GM19023 (cell line): ENCODE measurements at regions not wholly inside any gene's neighbourhood (a gene's known extent, or its start where the extent isn't known, plus 50 kb on each side); places are given as distances from the start of the nearest gene placed in this dataset.

Experiments used
- ATAC-seq: cut with Tn5 transposase; IDR thresholded peaks from one replicate; pipeline ENCODE4 v1.9.1; 2021; ENCODE audit warnings: mild to moderate bottlenecking, moderate library complexity; ENCODE audit not compliant: unreplicated experiment

DNA sequence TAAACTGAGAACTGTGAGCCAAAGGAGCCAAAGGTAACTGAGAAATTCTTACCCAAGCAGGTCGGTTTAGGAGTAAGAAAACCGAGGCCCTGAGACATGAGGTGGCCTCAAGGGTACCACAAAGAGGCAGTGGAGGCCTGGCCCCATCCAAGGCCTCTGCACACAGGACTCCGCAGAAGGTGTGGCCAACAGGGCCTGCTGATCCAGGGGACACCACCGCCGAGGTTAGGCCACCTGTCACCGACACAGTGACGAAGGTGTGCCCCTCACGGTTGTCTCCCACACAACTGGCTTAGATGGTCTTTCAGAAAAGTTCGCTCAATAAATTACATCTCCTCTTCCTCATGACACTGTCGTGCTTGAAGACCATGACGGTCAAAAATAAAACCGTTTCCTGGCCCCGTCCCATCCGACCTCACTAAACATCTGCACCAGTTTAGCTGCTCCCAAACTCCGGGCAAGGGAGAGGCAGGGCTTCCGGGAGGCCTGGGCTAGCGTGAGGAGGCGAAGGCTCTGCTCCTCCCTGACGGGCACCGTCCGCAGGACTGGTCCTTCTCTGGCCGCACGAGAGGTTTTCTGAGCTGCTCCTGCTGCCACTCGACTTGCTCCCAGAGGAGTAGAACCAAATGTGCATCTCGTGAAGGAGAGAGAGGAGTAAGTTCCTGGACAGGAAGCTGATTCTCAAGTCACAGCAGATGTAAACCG, 442.0 kb downstream of the EIPR1 start:
- no peak for ATAC-seq

DNA sequence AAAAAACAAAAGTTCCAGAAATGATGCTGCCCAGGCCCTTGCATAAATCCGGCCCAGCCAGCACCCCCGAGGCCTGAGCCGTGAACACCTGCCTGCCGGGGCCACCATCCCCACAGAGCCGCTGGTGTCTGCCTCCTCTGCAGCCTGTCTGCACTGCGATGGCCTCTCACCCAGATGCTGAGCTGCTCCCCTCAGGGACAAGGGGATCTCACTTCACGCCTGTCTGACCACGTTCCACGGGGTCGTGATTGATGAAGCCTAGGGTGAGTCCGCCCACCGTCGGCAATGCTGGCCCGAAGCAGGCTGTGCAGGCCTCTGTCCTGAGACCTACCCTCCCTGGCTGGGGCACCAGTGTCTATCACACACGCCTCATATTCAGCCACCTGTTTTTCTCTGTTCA, 444.2 kb downstream of the EIPR1 start:
- ATAC-seq, result no peak

DNA sequence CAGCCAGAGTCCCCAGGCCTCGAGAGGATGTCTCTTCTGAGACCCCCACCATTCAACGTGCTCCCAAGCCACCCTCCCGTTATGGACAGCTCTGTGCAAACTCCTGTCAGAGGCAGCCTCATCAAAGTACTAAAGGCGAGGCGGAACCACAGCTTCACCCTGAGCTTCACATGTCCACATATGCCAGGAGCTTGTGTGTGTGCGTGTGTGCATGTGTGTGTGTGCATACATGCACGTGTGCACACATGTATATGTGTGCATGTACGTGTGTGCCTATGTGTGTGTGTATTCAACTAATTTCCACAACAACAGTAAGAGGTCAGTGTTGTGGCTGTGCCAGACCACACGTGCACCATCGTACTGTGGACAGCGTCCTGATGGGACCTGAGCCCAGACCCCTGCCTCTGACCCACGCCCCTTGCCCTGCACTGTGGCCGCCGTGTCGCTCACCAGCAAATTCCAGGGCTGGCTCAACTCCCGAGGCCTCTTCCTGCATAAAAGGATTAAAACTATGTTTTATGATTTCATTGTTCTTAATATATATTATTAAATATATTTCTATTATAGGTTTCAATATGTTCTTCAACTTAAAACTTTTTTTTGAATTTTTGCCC, 444.8 kb downstream of the EIPR1 start:
- ATAC-seq, result no peak

DNA sequence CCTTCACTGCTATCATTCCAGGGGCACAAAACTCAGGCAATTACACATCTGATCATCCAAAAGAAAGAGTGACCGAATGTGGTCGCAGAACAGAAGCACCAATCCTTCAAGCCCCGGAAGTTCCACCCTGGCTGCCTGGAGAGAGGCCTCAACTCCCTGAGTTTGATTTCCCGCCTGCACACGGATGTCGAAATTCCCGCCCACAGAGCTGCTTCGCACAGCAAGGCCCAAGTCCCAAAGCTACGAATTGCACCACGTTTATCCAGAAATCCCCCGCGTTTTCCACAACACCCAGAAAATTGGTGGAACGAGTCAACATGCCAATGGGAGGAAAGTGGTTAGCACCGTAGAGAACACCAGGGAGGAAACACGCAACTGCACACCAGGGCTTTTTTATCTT, 445.4 kb downstream of the EIPR1 start:
- ATAC-seq, result no peak

DNA sequence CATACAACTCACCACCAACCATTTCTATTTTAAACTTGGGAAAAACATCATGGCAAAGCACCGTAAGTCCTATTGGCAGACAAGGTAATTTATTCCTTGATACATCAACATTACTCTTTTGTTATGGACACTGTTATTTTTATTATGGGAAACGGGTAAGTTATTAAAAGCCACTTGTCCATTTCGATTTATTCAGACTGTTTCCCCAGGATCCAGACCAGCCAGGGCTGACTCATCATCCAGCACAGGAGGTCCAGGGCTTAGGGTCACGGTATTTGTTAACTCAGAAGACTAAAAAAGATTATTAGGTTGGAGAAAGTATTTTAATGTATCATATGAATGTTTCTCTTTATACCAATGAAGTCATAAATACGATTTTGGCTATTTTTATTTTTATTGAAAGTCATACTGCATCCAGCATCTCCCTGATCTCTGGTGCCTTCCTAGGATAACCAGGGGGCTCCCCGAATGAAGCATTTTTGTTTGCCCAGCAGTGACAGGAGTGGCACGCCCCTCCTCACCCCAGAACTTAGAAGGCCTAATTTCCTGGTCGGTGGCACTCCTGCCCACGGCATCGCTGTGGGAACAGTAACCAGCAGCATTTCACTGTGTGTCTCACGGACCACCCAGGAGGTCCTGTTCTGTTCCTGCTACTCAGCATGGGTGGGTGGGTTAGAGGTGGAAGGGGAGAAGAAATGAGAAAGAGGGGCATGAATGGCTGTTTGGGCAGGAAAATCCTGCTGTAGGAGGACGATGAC, 446.1 kb downstream of the EIPR1 start:
- no peak for ATAC-seq

DNA sequence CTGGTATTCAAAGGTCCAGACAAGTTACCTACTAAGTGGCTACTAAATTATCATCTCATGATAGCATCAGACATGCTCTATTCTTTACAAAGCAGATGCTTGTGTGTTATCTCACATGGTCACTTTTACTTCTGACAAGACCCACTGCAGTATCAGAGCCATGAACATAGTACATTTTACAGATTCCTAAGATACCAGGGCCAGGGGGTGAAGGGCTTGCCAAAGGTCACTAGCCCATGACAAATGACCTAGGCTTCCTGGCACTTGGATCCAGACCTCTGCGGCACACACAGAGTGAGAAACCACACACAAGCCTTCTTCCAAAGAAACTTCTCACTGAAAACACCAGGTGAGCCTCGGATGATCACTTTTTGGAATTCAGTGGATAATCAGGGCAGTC, 446.8 kb downstream of the EIPR1 start:
- no peak for ATAC-seq

DNA sequence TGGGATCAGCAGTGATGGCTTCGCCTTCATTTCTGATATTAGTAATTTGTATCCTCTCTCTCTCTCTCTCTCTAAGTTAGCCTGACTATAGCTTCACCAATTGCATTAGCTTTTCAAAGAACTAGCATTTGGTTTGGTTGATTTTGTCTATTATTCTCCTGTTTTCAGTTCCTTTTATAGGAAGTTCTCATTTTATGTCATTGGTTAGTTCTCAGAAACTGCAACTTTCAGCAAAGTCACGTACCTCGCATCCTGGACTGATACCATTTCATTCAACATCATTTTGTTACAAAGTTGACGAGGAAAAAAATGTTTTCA, 450.8 kb downstream of the EIPR1 start:
- ATAC-seq, result peak; percentile 45

DNA sequence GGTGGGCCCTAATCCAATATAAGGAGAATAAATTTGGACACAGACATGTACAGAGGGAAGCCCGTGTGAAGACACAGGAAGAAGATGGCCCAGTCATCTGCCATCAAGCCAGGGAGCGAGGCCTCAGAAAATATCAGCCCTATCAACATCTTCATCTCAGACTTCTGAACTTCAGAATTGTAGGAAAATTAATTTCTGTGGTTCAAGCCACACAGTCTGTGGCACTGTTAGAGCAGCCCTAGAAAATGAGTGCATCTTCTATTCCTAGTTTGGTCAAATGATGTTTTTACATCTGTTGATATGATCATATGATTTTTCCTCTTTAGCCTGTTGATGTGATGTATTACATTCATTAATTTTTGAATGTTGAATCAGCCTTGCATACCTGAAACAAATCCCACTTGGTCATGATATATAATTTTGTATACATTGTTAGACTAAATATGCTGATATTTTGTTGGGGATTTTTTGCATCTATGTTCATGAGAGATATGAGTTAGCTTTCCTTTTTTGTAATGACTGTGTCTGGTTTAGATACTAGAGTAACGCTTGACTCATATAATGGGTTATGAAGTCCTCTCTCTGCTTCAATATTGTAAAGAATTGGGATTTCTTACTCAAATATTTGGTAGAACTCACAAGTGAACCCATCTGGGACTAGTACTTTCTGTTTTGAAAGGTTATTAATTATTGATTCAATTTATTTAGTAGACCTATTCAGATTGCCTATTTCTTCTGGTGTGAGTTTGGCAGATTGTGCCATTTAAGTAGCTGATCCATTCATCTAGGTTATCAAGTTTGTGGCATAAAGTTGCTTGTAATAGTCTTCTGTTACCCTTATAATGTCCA, 451.4 kb downstream of the EIPR1 start:
- peak; percentile 88 for ATAC-seq

DNA sequence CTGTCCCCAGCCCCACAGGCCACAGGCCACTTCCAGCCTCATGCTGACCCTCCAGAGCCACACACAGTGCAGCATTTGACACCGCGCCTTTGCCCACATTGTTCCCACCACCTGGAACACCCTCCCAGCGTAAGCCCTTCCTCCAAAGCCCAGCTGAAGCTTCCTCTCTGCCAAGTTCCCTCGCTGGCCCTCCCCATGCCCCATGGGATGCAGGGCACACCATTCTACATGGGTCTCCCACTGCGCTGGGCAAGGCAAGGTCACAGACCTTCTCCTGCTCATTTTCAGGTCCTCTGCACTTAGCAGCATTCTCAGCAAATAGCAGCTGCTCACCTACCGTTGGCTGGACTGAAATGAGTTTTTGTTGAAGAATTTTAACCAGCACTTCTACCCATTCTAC, 455.5 kb downstream of the EIPR1 start:
- ATAC-seq, result no peak

DNA sequence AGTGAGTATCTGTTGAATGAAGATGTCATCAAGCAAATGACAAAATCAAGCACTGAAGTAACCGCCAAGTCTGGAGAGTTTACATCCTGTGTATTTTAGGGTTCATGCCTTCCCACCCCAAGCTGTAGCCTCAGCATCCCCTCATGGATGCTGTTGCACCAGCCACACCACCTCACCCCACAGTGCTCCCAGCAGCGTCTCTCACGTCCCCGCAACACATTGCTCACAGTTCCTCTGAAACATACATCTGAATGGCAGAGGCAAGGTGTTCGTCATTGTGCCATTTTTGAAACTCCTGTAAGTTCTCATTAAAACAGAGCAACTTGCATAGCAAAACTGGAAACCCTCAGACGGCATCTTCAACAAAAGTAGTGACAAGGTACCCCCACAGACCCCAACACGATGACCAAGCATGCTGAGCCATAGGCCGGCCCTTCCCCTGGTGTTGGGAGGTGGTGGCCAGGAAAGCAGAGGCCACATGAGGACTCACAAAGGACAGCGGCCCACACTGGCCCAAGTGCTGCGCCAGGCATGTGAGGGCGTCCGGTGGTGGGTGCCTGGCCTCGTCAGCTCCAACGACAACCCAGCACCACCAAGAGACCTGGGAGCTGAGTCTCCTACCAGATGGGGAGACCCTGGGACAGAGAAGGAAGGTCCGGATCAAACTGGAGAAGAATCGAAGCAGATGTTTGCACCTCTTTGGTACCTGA, 456.5 kb downstream of the EIPR1 start:
- ATAC-seq, result no peak

DNA sequence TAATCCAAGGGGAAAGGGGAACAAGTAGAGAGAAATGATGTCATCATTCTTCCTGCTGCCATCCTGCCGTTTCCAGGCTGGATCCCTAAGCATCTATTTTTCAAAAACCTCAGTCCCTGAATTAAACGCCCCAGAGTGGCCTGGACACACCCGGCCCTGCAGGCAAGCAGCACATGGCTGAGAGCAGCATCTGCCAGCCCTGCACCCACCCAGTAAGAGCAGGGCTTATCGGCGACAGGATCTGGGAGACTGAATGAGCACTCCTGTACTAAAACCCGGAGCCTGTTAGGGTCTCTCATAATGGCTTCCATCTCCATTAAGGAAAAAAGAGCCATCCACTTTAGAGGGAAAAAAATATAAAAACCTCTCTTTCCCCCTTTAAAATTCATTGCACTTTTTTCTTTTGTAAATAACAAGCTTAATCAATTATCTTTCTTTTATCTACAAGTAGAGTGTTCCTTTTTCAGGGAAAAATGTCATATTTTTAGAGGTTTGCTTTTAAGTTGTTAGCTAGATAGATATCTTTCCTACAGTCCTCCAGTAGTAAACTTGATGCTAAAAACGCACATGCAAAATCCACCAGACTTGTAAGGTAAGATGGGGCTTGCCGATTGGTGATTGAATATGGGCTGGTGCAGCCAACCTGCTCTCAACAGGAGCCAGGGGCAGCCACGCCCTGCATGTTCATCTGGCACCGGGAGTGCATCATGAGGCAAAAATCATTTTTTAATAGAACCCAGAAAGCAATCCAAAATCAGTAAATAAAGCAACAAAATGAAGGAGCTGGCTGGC, 457.8 kb downstream of the EIPR1 start:
- no peak for ATAC-seq

DNA sequence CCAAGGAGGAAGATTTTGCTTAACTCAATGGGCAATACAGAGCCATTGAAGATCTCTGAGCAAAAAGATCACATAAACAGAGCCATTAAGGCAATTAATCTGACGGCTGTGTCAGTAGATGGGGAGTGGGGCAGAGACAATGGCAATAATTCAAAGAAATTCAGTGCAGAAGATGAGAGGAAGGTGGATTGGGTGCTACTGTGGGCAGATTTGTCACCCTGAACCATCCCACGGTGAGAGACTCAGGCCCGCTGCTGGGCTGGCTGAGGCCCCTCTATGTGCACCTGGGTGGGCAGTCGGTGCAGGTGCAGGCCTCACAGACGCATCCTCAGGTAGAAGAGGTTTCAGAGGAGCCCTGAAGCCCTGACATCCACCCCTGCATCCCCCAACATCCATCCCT, 458.6 kb downstream of the EIPR1 start:
- no peak for ATAC-seq

DNA sequence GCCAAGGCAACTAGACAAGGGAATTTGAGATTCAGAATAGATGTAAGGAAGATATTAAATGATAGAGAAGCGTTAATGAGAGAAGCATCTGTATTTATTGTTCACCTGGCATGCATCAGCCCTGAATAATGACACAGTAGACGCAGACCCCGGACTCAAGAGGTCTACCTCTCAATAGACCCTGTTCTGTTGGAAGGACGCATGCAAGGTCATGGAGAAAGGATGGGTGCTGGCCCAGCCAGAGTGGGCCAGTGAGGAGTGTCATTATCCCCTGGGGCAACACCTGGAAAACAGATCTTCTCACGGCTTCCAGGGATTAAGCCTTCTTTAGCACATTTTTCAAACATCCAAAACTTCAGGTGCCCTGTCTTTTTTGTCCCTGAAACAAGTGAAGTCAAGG, 461.0 kb downstream of the EIPR1 start:
- no peak for ATAC-seq

DNA sequence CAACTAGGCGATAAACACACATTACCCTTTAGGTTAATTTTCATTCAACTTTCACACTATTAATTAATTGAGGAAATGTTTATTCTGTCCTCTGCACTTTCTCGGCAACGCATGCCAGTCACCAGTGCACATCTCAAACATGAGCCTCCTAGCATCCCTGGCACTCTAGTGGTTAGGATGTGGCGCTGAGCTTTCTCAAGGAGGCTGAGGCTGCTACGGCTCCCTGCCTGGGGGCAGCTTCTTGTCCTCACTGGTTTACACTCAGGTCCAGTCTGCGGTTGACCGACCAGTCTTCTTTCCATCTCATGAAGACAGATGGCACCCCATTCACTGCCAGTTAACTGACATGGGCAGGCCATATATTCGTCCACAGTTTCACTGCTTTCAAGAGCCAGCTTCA, 463.4 kb downstream of the EIPR1 start:
- ATAC-seq, result no peak

DNA sequence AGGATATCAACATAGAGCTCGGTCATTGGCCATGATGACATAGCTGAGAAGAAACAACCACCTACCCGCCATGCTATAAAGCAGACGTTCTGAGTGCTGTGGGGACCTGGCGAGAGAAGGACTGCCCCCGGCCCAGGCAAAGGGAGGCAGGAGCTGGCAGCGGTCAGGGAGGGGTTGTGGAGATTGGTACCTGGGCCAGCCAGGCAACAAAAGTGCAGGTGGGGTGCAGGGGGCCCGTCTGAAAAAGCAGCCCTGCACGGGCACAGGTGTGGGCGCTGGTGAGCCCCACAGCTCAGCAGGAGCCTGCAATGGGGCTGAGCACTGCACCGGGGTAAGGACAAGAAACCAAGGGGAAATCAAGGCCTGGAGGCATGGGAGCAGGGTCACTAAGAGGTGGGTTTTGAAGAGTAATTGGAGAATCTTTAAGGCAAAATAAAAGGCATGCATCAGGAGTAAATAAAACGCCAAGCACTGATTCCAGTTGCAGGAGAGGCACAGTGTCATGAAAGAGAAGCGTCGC, 464.0 kb downstream of the EIPR1 start:
- ATAC-seq, result no peak

DNA sequence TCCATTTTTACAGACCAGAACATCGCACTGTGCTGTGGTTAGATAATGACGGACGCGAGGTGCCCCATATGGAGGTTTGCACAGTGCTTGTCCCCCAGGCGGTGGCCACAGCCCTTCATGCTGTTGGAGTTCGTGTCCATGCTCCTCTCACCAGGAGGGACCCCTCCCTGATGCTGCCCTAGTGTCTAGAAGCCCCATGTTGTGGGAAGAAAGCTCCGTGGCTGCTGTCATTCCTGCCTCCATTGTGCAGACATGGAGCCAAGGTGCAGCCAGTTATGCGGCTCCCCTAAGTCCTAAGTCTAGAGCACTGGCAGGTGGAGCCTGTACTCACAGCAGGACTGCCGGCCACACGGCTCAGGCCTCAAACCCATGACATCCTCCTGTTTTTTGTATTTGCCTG, 464.9 kb downstream of the EIPR1 start:
- no peak for ATAC-seq

DNA sequence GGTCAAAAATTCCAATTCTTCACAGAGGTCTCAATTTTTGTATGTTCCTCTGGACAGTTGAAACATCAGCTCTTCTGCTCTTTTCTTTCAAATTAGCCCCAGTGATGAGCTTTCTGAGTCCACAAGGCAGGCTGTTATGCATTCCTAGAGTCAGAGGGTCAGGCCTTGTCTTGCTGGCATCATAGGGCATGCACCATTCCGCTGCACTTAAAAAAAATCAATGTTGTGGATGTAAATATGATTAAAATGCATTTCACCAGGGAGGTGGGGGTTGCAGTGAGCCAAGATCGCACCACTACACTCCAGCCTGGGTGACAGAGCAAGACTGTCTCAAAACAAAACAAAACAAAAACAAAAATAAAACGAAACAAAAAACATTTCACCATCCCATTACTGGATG, 465.3 kb downstream of the EIPR1 start:
- ATAC-seq, result no peak

DNA sequence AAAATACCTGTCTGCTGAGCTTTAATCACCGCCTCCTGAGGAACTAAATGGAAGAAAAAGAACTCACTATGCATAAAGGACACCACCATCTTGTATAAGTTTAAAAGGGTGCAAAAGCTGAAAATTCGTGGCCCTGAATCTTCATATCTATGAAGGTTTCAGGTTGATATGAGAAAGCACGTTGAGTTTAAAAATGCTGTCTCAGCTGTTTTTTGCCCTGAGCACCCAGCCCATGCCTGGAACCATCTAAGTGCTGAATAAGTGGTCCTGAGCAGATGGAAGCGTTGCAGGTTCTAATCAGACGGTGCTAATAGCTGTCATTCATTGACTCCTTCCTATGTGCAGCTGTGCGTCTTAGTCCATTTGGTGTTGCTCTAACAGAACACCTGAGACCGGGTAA, 467.4 kb downstream of the EIPR1 start:
- no peak for ATAC-seq

DNA sequence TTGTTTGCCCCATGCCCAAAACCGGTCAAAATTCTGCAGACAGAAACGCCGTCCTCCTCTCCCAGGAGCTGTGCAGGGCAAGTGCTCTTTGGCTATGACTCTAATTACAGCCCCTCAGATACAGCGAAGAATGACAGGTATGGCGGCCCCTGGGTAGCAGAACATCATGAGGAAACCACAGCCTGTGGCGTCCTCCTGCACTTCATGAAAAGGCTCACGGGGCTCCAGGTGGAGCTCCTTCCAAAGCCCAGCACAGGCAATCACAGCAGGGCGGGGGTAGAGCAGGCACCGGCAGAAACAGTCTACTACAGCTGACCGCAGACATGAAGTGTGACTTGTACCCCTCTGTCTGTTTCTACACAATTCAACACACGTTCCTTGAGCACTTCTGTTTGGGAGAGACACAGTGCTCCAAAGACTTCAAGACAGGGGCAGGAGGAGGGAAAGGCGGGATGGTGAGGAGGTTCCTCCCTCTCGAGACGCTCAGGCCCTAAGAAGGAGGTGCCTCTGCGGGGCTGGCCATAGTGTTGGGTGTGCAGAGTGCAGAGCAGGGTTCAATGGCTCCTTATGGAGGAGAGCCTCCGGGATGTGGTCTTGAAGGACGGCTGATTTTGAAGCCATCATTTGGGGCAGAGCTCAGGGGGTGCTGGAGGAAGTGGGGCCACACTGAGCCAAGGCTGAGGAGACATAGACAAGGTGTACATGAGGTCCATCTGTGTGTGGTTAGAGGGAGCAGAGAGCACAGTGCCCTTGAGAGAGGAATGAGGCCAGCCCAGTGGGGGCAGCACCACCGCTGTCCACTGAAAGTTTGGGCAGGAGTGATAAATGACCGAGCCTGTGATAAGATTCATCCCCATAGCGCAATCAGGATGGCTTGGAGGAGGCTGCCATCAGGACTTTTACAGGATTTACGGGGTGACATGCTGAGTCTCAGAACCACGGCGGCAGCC, 468.3 kb downstream of the EIPR1 start:
- no peak for ATAC-seq
